Spleen (tissue), 11 donors: ENCODE measurements at regions not wholly inside any gene's neighbourhood (a gene's known extent, or its start where the extent isn't known, plus 50 kb on each side); places are given as distances from the start of the nearest gene placed in this dataset.

Experiments used
- DNase-seq: peaks from one replicate; pipeline ENCODE4 v3.0.0-alpha.2; 2020
- H3K27ac ChIP-seq, 8 donors: fragments of 200-600 bp; sonication (generic) in 7 of 8; 1 replicate in 4 of 8; 2 replicates in 4 of 8; pipeline versions ENCODE4 v1.5.0 to v1.8.0; 2016 to 2021; ENCODE audit warnings: inconsistent platforms in 4 of 8, mild to moderate bottlenecking in 4 of 8, moderate library complexity in 1 of 8
- H3K27me3 ChIP-seq, 7 donors: fragments of 200-600 bp; sonication (generic) in 6 of 7; replicated peaks in 1 of 7; 1 replicate in 4 of 7; 2 replicates in 3 of 7; pipeline versions ENCODE4 v1.5.0 to v1.8.0; 2016 to 2021; ENCODE audit warnings: inconsistent platforms in 3 of 7, mild to moderate bottlenecking in 1 of 7
- H3K36me3 ChIP-seq, 6 donors: fragments of 200-600 bp; sonication (generic) in 5 of 6; 1 replicate in 4 of 6; 2 replicates in 2 of 6; pipeline versions ENCODE4 v1.5.0 to v1.8.0; 2016 to 2021; ENCODE audit warnings: inconsistent platforms in 2 of 6
- H3K4me1 ChIP-seq, 6 donors: fragments of 200-600 bp; sonication (generic) in 5 of 6; 1 replicate in 3 of 6; 2 replicates in 3 of 6; pipeline versions ENCODE4 v1.5.0 to v1.8.0; 2016 to 2021; ENCODE audit warnings: inconsistent platforms in 3 of 6
- H3K4me3 ChIP-seq, 8 donors: fragments of 200-600 bp; sonication (generic) in 7 of 8; 1 replicate in 4 of 8; 2 replicates in 4 of 8; pipeline versions ENCODE4 v1.5.0 to v1.8.0; 2016 to 2021; ENCODE audit warnings: inconsistent platforms in 4 of 8, mild to moderate bottlenecking in 4 of 8, moderate library complexity in 2 of 8
- H3K9me3 ChIP-seq, 8 donors: fragments of 200-600 bp; sonication (generic) in 7 of 8; 1 replicate in 4 of 8; 2 replicates in 4 of 8; pipeline versions ENCODE4 v1.5.0 to v1.8.0; 2016 to 2021; ENCODE audit warnings: inconsistent platforms in 4 of 8
- POLR2A ChIP-seq, 3 donors: fragments of 450-650 bp; IDR thresholded peaks; one replicate each; pipeline ENCODE4 v1.5.1; 2017; ENCODE audit warnings: antibody characterized with exemption in 3 of 3, mild to moderate bottlenecking in 1 of 3
- POLR2AphosphoS5 ChIP-seq, 3 donors: sonication (generic); formaldehyde crosslinking; IDR thresholded peaks; one replicate each; pipeline ENCODE4 v1.5.1; 2017; ENCODE audit warnings: antibody characterized with exemption in 3 of 3
- WGBS, 5 donors: extraction: QIAGEN DNeasy Blood & Tissue Kit in 3 of 5; methylation state at CpG; one replicate each; pipeline versions ENCODE4 v1.1.5 to v1.1.7; 2013 to 2018; 5-methylcytosine and 5-hydroxymethylcytosine counted together
- intact Hi-C: fragments of 100-400 bp; cut with DNase I; formaldehyde crosslinking; loops from one replicate; pipeline ENCODE4 v1.15.0; 2023; ENCODE audit warnings: low total_unique reads
- TF ChIP-seq, protein P1 (sequence below), 11 experiments: fragments of 200-600 bp in 7 of 11; fragments of 450-650 bp in 4 of 11; sonication (generic) in 4 of 11; IDR thresholded peaks in 8 of 11; conservative IDR thresholded peaks in 3 of 11; 1 replicate in 7 of 11; 2 replicates in 4 of 11; pipeline versions ENCODE4 v1.4.0 to v1.8.0; 2016 to 2021; ENCODE audit warnings: antibody characterized with exemption in 11 of 11, inconsistent platforms in 4 of 11, mild to moderate bottlenecking in 1 of 11
- donor health status: healthy with polysubstance abuse.
- donor health status: DM: no; HTN: no; CAD: no; lungs with moderate emphysema.
- donor health status: DM: no; HTN: no; CAD: no.
- donor health status: Bipolar disorder and iron deficiency.
- donor health status: healthy.
- donor health status: DM: no; HTN: no; CAD: no.
- donor health status: DM: yes; HTN: yes; CAD: no.

DNA sequence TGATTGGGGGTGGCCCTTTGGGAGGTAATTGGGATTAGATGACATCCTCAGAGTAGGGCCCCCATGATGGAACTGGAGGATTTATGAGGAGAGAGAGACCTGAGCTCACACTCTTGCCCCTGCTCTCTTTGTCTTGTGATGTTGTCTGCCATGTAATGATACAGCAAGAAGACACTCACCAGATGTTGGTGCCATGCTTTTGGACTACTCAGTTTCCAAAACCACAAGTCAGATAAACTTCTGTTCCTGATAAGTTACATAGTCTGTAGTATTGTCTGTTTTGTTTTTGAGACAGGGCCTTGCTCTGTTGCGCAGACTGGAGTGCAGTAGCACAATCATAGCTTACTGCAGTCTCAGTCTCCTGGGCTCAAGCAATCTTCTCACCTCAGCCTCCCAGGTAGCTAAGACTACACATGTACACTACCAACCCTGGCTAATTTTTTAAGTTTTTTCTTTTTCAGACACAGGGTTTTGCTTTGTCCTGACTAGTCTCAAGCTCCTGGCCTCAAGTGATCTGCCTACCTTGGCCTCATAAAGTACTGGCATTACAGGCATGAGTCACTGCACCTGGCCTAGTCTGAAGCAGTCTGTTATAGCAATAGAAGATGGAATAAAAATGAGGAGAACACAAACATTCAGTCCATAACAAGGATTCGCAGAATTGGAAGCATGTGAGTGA is 115.0 kb upstream of the GALNT2 start:
- H3K27me3 ChIP-seq = no peaks in the 10 kb centered on the region
- intact Hi-C loops = no loop called here
- TF ChIP-seq POLR2A (IDR thresholded peaks at IDR 0.05) = no peak
- no peak for TF ChIP-seq POLR2AphosphoS5 (IDR thresholded peaks at IDR 0.05)
- TF ChIP-seq, protein P1, sequence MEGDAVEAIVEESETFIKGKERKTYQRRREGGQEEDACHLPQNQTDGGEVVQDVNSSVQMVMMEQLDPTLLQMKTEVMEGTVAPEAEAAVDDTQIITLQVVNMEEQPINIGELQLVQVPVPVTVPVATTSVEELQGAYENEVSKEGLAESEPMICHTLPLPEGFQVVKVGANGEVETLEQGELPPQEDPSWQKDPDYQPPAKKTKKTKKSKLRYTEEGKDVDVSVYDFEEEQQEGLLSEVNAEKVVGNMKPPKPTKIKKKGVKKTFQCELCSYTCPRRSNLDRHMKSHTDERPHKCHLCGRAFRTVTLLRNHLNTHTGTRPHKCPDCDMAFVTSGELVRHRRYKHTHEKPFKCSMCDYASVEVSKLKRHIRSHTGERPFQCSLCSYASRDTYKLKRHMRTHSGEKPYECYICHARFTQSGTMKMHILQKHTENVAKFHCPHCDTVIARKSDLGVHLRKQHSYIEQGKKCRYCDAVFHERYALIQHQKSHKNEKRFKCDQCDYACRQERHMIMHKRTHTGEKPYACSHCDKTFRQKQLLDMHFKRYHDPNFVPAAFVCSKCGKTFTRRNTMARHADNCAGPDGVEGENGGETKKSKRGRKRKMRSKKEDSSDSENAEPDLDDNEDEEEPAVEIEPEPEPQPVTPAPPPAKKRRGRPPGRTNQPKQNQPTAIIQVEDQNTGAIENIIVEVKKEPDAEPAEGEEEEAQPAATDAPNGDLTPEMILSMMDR (IDR thresholded peaks at IDR 0.05 in 8 of 11, conservative IDR thresholded peaks at IDR 0.05 in 3 of 11) = no peak
- no peak overlapping the region for H3K27ac ChIP-seq
- WGBS, 5 donors = 83 to 100% (median 90%) methylated on average over 2 of the region's 2 CpGs
- H3K4me3 ChIP-seq = no peak overlapping the region
- no peaks in the 10 kb centered on the region for H3K36me3 ChIP-seq
- no peaks in the 10 kb centered on the region for H3K9me3 ChIP-seq
- no peaks in the 10 kb centered on the region for H3K4me1 ChIP-seq
- DNase-seq = no peak

DNA sequence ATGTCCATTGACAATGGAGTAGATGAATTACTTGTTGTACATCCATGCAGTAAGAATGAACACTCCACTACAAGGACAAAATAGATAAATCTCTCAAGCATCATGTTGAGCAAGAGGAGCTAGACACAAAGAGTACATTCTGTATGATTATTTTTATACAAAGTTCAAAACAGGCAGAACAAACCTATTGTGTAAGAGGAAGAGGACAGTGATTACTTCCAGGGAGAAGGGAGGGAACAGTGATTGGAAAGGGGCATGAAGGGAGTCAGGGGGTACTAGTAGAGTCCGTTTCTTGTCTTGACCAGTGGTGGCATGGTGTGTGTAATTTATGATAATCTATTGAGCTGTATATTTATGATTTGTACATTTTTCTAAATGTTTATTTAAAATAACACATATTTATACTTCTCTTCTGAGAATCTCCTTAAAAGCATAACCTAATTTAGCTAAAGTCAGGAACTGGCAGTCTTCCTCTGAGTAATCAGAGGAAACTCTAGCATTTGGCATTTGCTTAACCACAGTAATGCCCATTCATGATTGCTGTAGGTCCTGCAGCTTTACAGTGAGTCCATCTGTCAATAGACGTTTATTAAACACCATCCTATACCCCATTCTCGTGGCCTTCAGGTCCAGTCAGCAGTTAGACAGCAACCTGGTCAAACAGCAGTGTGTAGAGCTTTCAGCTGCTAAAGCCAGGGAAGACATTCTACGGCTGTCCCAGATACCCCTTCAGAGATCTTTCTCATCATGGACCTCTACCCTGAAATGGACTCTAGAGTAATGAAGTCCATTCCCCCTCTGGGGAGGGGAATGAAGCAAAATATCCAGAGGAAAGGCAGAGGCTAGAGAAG is 114.1 kb upstream of the GALNT2 start:
- Histone ChIP-seq H3K4me1 (no peaks in the 10 kb centered on the region), H3K9me3 (no peaks in the 10 kb centered on the region), H3K27me3 (no peaks in the 10 kb centered on the region), H3K27ac (no peak overlapping the region), H3K4me3 (no peak overlapping the region), H3K36me3 (no peaks in the 10 kb centered on the region)
- WGBS, 5 donors = 80 to 88% (median 83%) methylated on average over 4 of the region's 4 CpGs
- TF ChIP-seq POLR2A (IDR thresholded peaks at IDR 0.05) (no peak), POLR2AphosphoS5 (IDR thresholded peaks at IDR 0.05) (no peak)
- TF ChIP-seq, protein P1 (IDR thresholded peaks at IDR 0.05 in 8 of 11, conservative IDR thresholded peaks at IDR 0.05 in 3 of 11) = no peak
- no peak for DNase-seq
- intact Hi-C loops = no loop called here

DNA sequence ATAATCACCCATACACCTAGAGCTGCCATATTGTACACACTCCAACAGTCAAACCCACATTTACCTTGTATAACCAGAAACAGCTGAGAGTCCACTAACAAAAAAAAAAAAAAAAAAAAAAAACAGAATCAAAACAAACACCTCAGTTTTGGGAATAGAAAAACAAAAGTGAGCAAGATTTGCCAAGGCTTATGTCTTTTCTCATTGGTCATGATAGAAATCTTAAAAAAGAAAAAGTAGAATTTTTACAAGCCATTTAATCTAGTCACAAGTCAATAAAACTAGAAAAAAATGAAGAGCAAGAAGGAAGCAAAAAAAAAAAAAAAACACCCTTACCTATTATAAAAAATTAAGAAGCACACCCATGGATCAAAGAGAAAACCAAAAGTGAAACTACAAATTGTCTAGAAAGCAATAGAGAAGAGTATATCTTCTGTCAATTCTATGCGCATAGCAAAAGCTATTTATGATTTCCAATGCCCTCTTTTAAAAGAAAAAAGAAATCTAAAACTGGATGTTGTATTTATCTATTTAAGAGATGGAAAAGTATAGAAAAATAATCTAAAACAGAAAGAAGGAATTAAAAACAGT is 113.2 kb upstream of the GALNT2 start:
- 71 to 80% (median 72%) methylated on average over 1 of the region's 1 CpG for WGBS, 5 donors
- Histone ChIP-seq H3K27me3 (no peaks in the 10 kb centered on the region), H3K4me1 (no peaks in the 10 kb centered on the region), H3K36me3 (no peaks in the 10 kb centered on the region), H3K9me3 (no peaks in the 10 kb centered on the region), H3K4me3 (no peak overlapping the region), H3K27ac (no peak overlapping the region)
- intact Hi-C loops = no loop called here
- DNase-seq = no peak
- no peak for TF ChIP-seq POLR2AphosphoS5 (IDR thresholded peaks at IDR 0.05)
- TF ChIP-seq, protein P1 (IDR thresholded peaks at IDR 0.05 in 8 of 11, conservative IDR thresholded peaks at IDR 0.05 in 3 of 11) = no peak
- no peak for TF ChIP-seq POLR2A (IDR thresholded peaks at IDR 0.05)

DNA sequence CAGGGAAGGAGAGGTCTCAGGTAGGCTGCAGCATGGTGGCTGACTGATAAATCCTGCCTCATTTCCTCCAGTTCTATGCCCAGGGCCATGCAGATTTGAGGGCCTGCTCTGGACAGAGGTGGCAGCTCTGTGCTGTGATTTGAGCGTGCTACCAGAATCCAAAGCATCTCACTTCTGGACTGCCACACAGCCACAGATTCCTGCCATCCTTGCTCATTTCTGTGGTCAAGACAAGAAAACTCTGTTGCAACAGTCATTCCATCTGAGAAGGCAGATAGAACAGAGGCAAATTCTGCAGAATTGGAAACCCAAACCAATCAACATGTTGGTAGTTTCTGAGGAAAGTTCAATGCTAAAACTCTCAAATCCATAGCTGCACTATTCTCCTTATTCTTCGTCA is 102.8 kb upstream of the GALNT2 start:
- Histone ChIP-seq H3K27ac (no peak overlapping the region), H3K4me1 (no peaks in the 10 kb centered on the region), H3K27me3 (peaks cover 0 to 10% (median 3%) of the 10 kb centered on the region in 7 donors), H3K4me3 (no peak overlapping the region), H3K9me3 (no peaks in the 10 kb centered on the region), H3K36me3 (no peaks in the 10 kb centered on the region)
- WGBS, 5 donors = 81 to 98% (median 89%) methylated on average over 2 of the region's 2 CpGs
- intact Hi-C loops = no loop called here
- TF ChIP-seq, protein P1 (IDR thresholded peaks at IDR 0.05 in 8 of 11, conservative IDR thresholded peaks at IDR 0.05 in 3 of 11) = no peak
- no peak for TF ChIP-seq POLR2AphosphoS5 (IDR thresholded peaks at IDR 0.05)
- no peak for TF ChIP-seq POLR2A (IDR thresholded peaks at IDR 0.05)
- no peak for DNase-seq
